Epithelial cell of esophagus (primary cell): ENCODE measurements at regions not wholly inside any gene's neighbourhood (a gene's known extent, or its start where the extent isn't known, plus 50 kb on each side); places are given as distances from the start of the nearest gene placed in this dataset.

Source experiments
- DNase-seq: peaks from one replicate; pipeline ENCODE4 v3.0.0; 2010; ENCODE audit warnings: low read depth
- H3K4me3 ChIP-seq: 2 replicates; pipeline ENCODE4 v1.5.1; 2011; ENCODE audit warnings: mild to moderate bottlenecking, low read length, control low read depth
- CTCF ChIP-seq: IDR thresholded peaks from 2 replicates; pipeline ENCODE4 v1.5.1; 2011; ENCODE audit warnings: low read depth, mild to moderate bottlenecking, low read length, control low read depth, inconsistent platforms; ENCODE audit not compliant: insufficient read depth; ENCODE audit errors: missing control alignments

- no peak for TF ChIP-seq CTCF
Observed at GRCh38 chr17:54028986-54029580, 206.4 kb downstream of the KIF2B start.

GRCh38 chr17:54029986-54030385, 207.3 kb downstream of the KIF2B start:
- no peak overlapping the region for H3K4me3 ChIP-seq
- DNase-seq, result no peak
- TF ChIP-seq CTCF, result no peak

More at GRCh38 chr17:54028986-54029580, 206.4 kb downstream of the KIF2B start:
- DNase-seq, result no peak
- no peak overlapping the region for H3K4me3 ChIP-seq

GRCh38 chr17:54046570-54046969, 223.8 kb downstream of the KIF2B start:
- DNase-seq, result no peak
- no peak for TF ChIP-seq CTCF
- H3K4me3 ChIP-seq, result no peak overlapping the region

GRCh38 chr17:54063639-54064038, 240.9 kb downstream of the KIF2B start:
- H3K4me3 ChIP-seq, result no peak overlapping the region
- TF ChIP-seq CTCF, result no peak
- DNase-seq, result peak; percentile 87

- DNase-seq, result peak; percentile 7
- TF ChIP-seq CTCF, result no peak
- H3K4me3 ChIP-seq, result no peak overlapping the region
Observed at GRCh38 chr17:54085020-54085419, 262.3 kb downstream of the KIF2B start.

GRCh38 chr17:54085934-54086333, 263.2 kb downstream of the KIF2B start:
- no peak for TF ChIP-seq CTCF
- no peak overlapping the region for H3K4me3 ChIP-seq
- peak; percentile 29 for DNase-seq

- no peak for DNase-seq
- H3K4me3 ChIP-seq, result no peak overlapping the region
- TF ChIP-seq CTCF, result no peak
Observed at GRCh38 chr17:54096216-54096615, 273.5 kb downstream of the KIF2B start.
